VCaP (cell line): ENCODE measurements at regions not wholly inside any gene's neighbourhood (a gene's known extent, or its start where the extent isn't known, plus 50 kb on each side); places are given as distances from the start of the nearest gene placed in this dataset.
A peak's percentile ranks its signal among the peaks of the same experiment; 100 is the strongest.
"Not testable (repeated sequence)": the region's sequence is repeated elsewhere in the genome, so short reads cannot be mapped to it uniquely, and the experiment has no call there.

ENCODE experiments used
- H3K27ac ChIP-seq: fragments of 450-650 bp; 2 replicates; pipeline ENCODE4 v1.5.1; 2017
- CTCF ChIP-seq: fragments of 450-650 bp; conservative IDR thresholded peaks from 2 replicates; pipeline ENCODE4 v1.5.1; 2017; ENCODE audit warnings: mild to moderate bottlenecking, moderate library complexity

- H3K27ac ChIP-seq = peak overlapping the region; percentile 27
- no peak for TF ChIP-seq CTCF
These were observed 80.8 kb upstream of the WIPF1 start for GRCh38 chr2:174678395-174678794.

GRCh38 chr2:174675615-174676014 lies 78.0 kb upstream of the WIPF1 start:
- no peak overlapping the region for H3K27ac ChIP-seq
- TF ChIP-seq CTCF = no peak

DNA sequence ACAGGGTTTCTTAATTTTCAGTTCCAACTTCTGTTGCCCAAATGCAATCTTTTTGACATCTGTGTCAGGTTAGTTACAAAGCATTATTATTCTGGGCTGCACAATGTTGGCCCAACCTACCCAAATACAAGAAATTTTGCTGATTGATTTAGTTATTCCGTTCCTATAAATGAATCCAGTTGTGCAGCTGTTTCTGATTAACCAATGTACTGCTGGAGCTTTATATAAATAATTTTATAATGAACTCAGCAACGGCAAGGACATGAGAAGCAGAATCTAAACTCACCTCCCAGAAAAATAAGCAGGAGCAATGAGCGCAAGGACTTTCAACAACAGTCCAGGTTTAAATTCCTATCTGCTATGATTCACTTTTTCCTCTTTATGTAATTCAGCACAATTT lies 76.3 kb upstream of the WIPF1 start:
- no peak for TF ChIP-seq CTCF
- no peak overlapping the region for H3K27ac ChIP-seq

DNA sequence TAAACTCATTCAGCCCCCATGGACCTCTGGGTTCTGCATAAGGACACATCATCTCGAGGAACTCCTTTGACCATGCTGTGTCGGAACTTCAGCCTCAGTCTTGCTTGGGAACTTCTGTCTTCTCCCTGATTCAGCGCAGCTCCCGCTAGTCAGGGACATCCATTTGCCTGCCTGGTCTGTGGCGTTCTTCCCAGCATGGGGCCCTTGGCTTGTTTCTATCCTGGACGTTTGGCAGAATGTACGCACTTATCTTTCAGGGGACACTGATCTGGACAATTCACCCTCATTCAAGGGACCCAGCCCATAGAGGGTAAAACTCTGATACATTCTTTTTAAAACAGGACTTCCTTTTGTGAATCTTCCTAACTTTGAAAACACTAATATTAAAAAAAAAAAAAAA lies 75.8 kb upstream of the WIPF1 start:
- H3K27ac ChIP-seq = no peak overlapping the region
- TF ChIP-seq CTCF = no peak

- H3K27ac ChIP-seq = not testable (repeated sequence)
These were observed 73.9 kb upstream of the WIPF1 start for GRCh38 chr2:174671532-174671931.

GRCh38 chr2:174670446-174670845 lies 72.8 kb upstream of the WIPF1 start:
- H3K27ac ChIP-seq = no peak overlapping the region
- no peak for TF ChIP-seq CTCF

DNA sequence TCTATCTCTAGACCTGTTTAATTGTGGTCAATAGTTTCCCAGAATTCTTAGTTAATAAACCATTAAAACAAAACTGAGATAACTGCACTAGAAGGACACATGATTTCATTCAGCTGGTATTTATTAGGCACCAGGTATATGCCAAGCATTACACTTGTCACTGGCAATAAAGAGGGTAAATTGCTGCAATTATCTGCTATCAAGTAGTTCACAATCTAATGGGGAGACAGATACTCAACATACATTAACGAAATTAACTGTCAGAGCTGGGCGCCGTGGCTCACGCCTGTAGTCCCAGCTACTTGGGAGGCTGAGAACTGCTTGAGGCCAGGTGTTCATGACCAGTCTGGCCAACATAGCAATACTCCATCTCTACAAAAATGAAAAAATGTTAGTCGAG lies 71.7 kb upstream of the WIPF1 start:
- no peak for TF ChIP-seq CTCF
- no peak overlapping the region for H3K27ac ChIP-seq

DNA sequence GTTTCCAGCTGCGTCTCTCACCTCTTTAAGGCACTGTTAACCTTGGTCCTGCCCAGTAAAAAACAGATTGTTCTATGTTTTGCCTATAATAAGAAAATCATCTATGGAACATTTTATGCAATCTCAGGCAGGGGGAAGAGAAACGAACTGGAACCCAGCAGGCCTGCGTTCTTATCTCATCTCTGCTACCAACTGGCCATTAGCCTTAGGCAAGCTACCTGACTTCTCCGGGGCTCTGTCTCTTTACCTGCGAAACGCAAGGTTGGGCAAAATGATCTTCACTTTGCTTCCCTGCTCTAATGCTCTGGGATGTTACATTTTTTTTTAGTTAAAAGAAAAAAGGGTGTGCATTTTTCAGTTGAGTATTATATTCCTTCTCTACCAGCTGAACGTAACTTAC lies 70.5 kb upstream of the WIPF1 start:
- no peak for TF ChIP-seq CTCF
- H3K27ac ChIP-seq = no peak overlapping the region
